Naive B cell (primary cell): ENCODE measurements at regions not wholly inside any gene's neighbourhood (a gene's known extent, or its start where the extent isn't known, plus 50 kb on each side); places are given as distances from the start of the nearest gene placed in this dataset.

ENCODE experiments used
- ATAC-seq, 2 donors: fragments of 150-1000 bp; cut with Tn5 transposase; 2 replicates each; pipeline ENCODE4 v1.10.0; 2021; ENCODE audit warnings: low read depth in 2 of 2, mild to moderate bottlenecking in 2 of 2, moderate library complexity in 2 of 2
- DNase-seq: peaks from one replicate; pipeline ENCODE4 v3.0.0; 2022
- H3K27ac Mint-ChIP-seq, 6 donors: one replicate each; pipeline ENCODE4 v1.8.0; 2020 to 2022; ENCODE audit warnings: mild to moderate bottlenecking in 6 of 6, mixed read lengths in 6 of 6, moderate library complexity in 5 of 6, inconsistent platforms in 2 of 6
- H3K27me3 Mint-ChIP-seq, 3 donors: one replicate each; pipeline ENCODE4 v1.8.0; 2021 to 2022; ENCODE audit warnings: mixed read lengths in 3 of 3, mild to moderate bottlenecking in 1 of 3
- H3K36me3 Mint-ChIP-seq, 2 donors: one replicate each; pipeline ENCODE4 v1.8.0; 2020 to 2022; ENCODE audit warnings: mixed read lengths in 2 of 2, inconsistent platforms in 1 of 2, mild to moderate bottlenecking in 1 of 2
- H3K4me1 Mint-ChIP-seq, 3 donors: one replicate each; pipeline ENCODE4 v1.8.0; 2020 to 2022; ENCODE audit warnings: mixed read lengths in 3 of 3, inconsistent platforms in 1 of 3, mild to moderate bottlenecking in 1 of 3, moderate library complexity in 1 of 3
- H3K4me3 Mint-ChIP-seq, 8 donors: one replicate each; pipeline ENCODE4 v1.8.0; 2020 to 2022; ENCODE audit warnings: mild to moderate bottlenecking in 8 of 8, mixed read lengths in 8 of 8, moderate library complexity in 8 of 8, inconsistent platforms in 2 of 8
- H3K9me3 Mint-ChIP-seq, 7 donors: one replicate each; pipeline ENCODE4 v1.8.0; 2020 to 2022; ENCODE audit warnings: mixed read lengths in 7 of 7, mild to moderate bottlenecking in 5 of 7, inconsistent platforms in 2 of 7, moderate library complexity in 1 of 7

DNA sequence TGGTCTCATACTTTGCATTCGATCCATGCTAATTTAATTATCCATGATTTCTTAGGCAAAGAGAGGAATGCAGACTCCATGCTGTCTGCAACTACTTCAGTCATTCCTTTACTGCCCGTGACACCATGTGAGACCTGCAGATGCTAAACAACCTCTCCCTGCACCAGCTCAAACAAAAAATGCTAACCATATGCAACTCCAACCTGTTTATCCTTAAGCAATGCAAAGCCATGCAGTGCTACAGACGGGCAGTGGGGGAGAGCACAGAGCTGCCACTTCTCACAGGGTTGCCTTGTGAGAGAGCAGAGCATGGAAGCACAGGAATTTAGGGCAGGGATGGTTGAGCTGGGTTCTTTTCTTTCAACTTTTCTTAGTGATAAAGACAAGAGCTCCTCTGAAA is 74.9 kb upstream of the KLHL14 start:
- Mint-ChIP-seq H3K4me1 (peaks cover 0 to 4% (median 4%) of the 10 kb centered on the region in 3 donors), H3K27ac (no peak overlapping the region), H3K9me3 (peaks cover 7 to 21% (median 11%) of the 10 kb centered on the region in 7 donors), H3K4me3 (no peak overlapping the region), H3K27me3 (peaks cover 0 to 8% (median 6%) of the 10 kb centered on the region in 3 donors), H3K36me3 (peaks cover 0 to 15% of the 10 kb centered on the region in 2 donors)
- DNase-seq = no peak
- ATAC-seq = no peak

DNA sequence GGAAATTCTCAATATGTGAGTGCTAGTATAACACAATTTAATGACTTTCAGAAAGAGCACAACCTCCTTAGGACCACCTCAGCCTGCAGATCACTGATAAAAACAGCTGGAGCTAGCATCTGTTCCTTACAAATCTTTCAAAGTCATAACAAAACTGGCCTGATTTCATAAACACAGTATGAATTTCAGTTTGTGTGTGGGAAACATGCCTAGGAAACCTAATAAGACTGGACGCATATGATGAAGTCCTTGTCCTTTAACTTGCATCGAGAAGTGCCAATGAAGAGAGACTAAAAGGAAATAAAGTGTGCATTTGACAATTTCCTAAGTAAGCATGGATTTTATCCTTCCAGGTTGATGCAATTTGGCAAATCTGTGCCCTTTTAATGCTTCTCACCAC is 74.1 kb upstream of the KLHL14 start:
- no peak for ATAC-seq
- no peak for DNase-seq
- no peak overlapping the region for H3K27ac Mint-ChIP-seq
- peaks cover 0 to 11% (median 10%) of the 10 kb centered on the region in 3 donors for H3K27me3 Mint-ChIP-seq
- H3K4me1 Mint-ChIP-seq = peaks cover 0 to 4% (median 4%) of the 10 kb centered on the region in 3 donors
- no peak overlapping the region for H3K4me3 Mint-ChIP-seq
- H3K36me3 Mint-ChIP-seq = peaks cover 0 to 19% of the 10 kb centered on the region in 2 donors
- peaks cover 7 to 22% (median 11%) of the 10 kb centered on the region in 7 donors for H3K9me3 Mint-ChIP-seq

DNA sequence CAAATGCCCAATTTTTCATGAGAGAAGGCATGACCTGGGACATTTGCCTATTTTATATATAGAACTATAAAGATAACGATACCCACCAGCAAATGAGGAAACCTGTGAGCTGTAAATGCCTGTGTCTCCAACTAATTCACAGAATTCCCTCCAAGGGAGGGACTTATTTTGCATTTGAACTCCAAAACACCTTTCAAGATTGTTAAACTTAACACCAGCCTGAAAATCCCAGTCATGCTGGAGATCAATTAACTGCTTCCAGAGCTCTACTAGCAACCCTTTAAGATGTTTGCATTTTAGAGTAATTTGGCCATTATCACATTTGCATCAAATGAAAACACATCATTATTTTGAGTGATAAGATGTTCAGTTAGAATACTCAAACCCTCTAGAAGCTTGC is 68.1 kb upstream of the KLHL14 start:
- ATAC-seq (no peak), DNase-seq (no peak)
- H3K27ac Mint-ChIP-seq = no peak overlapping the region
- peaks cover 3 to 10% (median 4%) of the 10 kb centered on the region in 7 donors for H3K9me3 Mint-ChIP-seq
- H3K36me3 Mint-ChIP-seq = peaks cover 0 to 9% of the 10 kb centered on the region in 2 donors
- no peak overlapping the region for H3K4me3 Mint-ChIP-seq
- peaks cover 5 to 10% (median 6%) of the 10 kb centered on the region in 3 donors for H3K27me3 Mint-ChIP-seq
- peaks cover 0 to 10% (median 2%) of the 10 kb centered on the region in 3 donors for H3K4me1 Mint-ChIP-seq

DNA sequence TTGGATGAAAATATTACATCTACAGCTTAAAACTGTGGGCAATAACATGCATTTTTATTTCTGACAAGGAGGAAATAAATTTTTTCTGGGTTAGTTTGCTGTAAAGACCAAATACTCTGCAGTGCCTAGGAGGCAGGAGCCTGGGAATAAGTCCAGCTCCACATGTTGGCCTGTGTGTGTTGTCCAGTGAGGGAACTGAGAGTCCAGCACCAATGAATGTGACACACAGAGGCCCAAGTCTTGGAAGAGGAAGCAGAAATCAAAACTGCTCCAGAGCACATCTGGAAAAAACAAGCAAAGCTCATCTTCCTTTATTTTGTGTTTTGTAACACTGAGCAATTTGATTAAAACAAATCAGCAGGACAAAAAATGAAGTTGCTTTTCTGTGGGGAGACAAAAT is 63.1 kb upstream of the KLHL14 start:
- peaks cover 0 to 26% (median under 1%) of the 10 kb centered on the region in 3 donors for H3K27me3 Mint-ChIP-seq
- ATAC-seq (no peak), DNase-seq (no peak)
- peak overlapping the region in 1 of 6 donors; percentile 39 for H3K27ac Mint-ChIP-seq
- H3K9me3 Mint-ChIP-seq = peaks cover 4 to 14% (median 11%) of the 10 kb centered on the region in 7 donors
- no peak overlapping the region for H3K4me3 Mint-ChIP-seq
- peaks cover 8 to 13% of the 10 kb centered on the region in 2 donors for H3K36me3 Mint-ChIP-seq
- H3K4me1 Mint-ChIP-seq = peaks cover 0 to 11% (median 6%) of the 10 kb centered on the region in 3 donors

DNA sequence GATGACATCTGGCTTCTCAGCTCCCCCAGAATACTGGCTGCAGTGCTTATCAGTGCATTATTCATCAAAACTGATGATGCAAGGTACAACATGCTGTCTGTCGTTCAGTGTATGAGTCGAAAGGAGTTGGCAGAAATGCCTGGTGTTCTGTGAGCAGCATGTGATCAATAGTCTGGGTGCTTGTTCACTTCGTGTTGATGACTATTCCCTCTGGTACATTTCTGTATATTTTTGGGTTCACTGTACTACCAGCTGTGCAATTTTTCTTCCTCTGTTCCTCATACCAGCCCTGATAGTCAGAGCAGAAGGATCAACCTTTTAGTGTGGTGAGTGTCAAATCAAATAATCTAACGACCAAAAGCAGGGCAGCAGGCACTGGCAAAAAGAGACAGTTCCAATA is 59.0 kb upstream of the KLHL14 start:
- Mint-ChIP-seq H3K9me3 (peaks cover 4 to 14% (median 10%) of the 10 kb centered on the region in 7 donors), H3K27ac (peak overlapping the region in 1 of 6 donors; percentile 50), H3K4me3 (no peak overlapping the region), H3K36me3 (peaks cover 8 to 15% of the 10 kb centered on the region in 2 donors), H3K27me3 (peaks cover 7 to 40% (median 9%) of the 10 kb centered on the region in 3 donors), H3K4me1 (peaks cover 0 to 10% (median 7%) of the 10 kb centered on the region in 3 donors)
- DNase-seq (no peak), ATAC-seq (no peak)

DNA sequence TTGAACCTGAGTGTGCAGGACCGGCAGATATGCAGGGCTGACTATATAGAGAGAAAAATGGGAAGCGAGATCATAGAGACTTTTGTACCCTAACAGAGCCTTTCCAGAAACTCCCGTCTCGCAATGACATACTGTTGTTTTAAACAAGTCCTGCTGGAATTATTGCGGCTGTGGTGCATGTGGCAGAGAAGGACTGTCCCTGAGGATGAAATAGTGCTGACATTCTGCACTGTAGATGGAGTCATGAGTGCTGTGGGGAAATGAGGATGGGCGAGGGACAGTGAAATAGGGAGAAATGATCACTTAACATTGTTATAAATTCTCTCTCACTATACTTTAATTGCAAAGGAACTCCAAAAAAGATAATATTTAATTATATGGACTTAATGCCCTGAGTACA is 50.4 kb upstream of the KLHL14 start:
- DNase-seq (no peak), ATAC-seq (no peak)
- Mint-ChIP-seq H3K4me3 (no peak overlapping the region), H3K27ac (no peak overlapping the region), H3K36me3 (peaks cover 0 to 7% of the 10 kb centered on the region in 2 donors), H3K27me3 (peaks cover 0 to 11% (median 9%) of the 10 kb centered on the region in 3 donors), H3K9me3 (no peaks in the 10 kb centered on the region), H3K4me1 (peaks cover 0 to 5% (median 4%) of the 10 kb centered on the region in 3 donors)
